ENCODE measurements at regions not wholly inside any gene's neighbourhood (a gene's known extent, or its start where the extent isn't known, plus 50 kb on each side); places are given as distances from the start of the nearest gene placed in this dataset.
"Not testable (repeated sequence)": the region's sequence is repeated elsewhere in the genome, so short reads cannot be mapped to it uniquely, and the experiment has no call there.

GRCh38 chr6:139446138-139446715 is 71.8 kb upstream of the CITED2 start:
- FAIRE-seq, result no peak

GRCh38 chr6:139444273-139444787 is 69.9 kb upstream of the CITED2 start:
- DNase-seq (ENCODE audit: insufficient read length, low spot score); FAIRE-seq: not testable (repeated sequence)

More at GRCh38 chr6:139446138-139446715, 71.8 kb upstream of the CITED2 start:
- DNase-seq (ENCODE audit: insufficient read length, low spot score), result no peak

- FAIRE-seq (no peak), DNase-seq (ENCODE audit: insufficient read length, low spot score) (no peak)
Measured at GRCh38 chr6:139443231-139444112, 69.0 kb upstream of the CITED2 start.

GRCh38 chr6:139442188-139442671 is 67.8 kb upstream of the CITED2 start:
- no peak for FAIRE-seq

GRCh38 chr6:139439349-139439748 is 64.9 kb upstream of the CITED2 start:
- DNase-seq (ENCODE audit: insufficient read length, low spot score), result no peak
- no peak for FAIRE-seq

More at GRCh38 chr6:139442188-139442671, 67.8 kb upstream of the CITED2 start:
- no peak for DNase-seq (ENCODE audit: insufficient read length, low spot score)

- DNase-seq (ENCODE audit: insufficient read length, low spot score) (no peak), FAIRE-seq (no peak)
Measured at GRCh38 chr6:139438775-139439174, 64.3 kb upstream of the CITED2 start.

- DNase-seq (ENCODE audit: insufficient read length, low spot score) (no peak), FAIRE-seq (no peak)
Measured at GRCh38 chr6:139436957-139437348, 62.5 kb upstream of the CITED2 start.

GRCh38 chr6:139436200-139436956 is 61.9 kb upstream of the CITED2 start:
- FAIRE-seq (no peak), DNase-seq (ENCODE audit: insufficient read length, low spot score) (no peak)

- DNase-seq (ENCODE audit: insufficient read length, low spot score), result no peak
- no peak for FAIRE-seq
Measured at GRCh38 chr6:139433631-139434419, 59.4 kb upstream of the CITED2 start.

- FAIRE-seq (no peak), DNase-seq (ENCODE audit: insufficient read length, low spot score) (no peak)
Measured at GRCh38 chr6:139431602-139431956, 57.1 kb upstream of the CITED2 start.

- FAIRE-seq (no peak), DNase-seq (ENCODE audit: insufficient read length, low spot score) (no peak)
Measured at GRCh38 chr6:139430899-139431601, 56.6 kb upstream of the CITED2 start.

- no peak for DNase-seq (ENCODE audit: insufficient read length, low spot score)
- no peak for FAIRE-seq
Measured at GRCh38 chr6:139429580-139430145, 55.2 kb upstream of the CITED2 start.

- FAIRE-seq (no peak), DNase-seq (ENCODE audit: insufficient read length, low spot score) (no peak)
Measured at GRCh38 chr6:139427199-139427598, 52.8 kb upstream of the CITED2 start.

- no peak for DNase-seq (ENCODE audit: insufficient read length, low spot score)
- FAIRE-seq, result no peak
Measured at GRCh38 chr6:139426795-139427194, 52.3 kb upstream of the CITED2 start.

- DNase-seq (ENCODE audit: insufficient read length, low spot score), result no peak
- FAIRE-seq, result no peak
Measured at GRCh38 chr6:139425780-139426179, 51.3 kb upstream of the CITED2 start.

GRCh38 chr6:139423971-139424667 is 49.7 kb upstream of the CITED2 start:
- FAIRE-seq (no peak), DNase-seq (ENCODE audit: insufficient read length, low spot score) (no peak)
